Hepatocyte (in vitro differentiated cells): ENCODE measurements at regions not wholly inside any gene's neighbourhood (a gene's known extent, or its start where the extent isn't known, plus 50 kb on each side); places are given as distances from the start of the nearest gene placed in this dataset.

Source experiments
- DNase-seq: peaks from one replicate; pipeline ENCODE4 v3.0.0-alpha.2; 2016; ENCODE audit warnings: low spot score
- H2AFZ ChIP-seq: fragments of 200-600 bp; sonication (generic); 2 replicates; pipeline ENCODE4 v1.6.0; 2016; ENCODE audit warnings: antibody characterized with exemption, mild to moderate bottlenecking
- H3K27ac ChIP-seq: fragments of 200-600 bp; sonication (generic); 2 replicates; pipeline ENCODE4 v1.5.1; 2016; ENCODE audit warnings: mild to moderate bottlenecking
- H3K27me3 ChIP-seq: fragments of 200-600 bp; sonication (generic); 2 replicates; pipeline ENCODE4 v1.6.1; 2016
- H3K36me3 ChIP-seq: fragments of 200-600 bp; sonication (generic); replicated peaks from 2 replicates; pipeline ENCODE4 v1.5.1; 2016; ENCODE audit warnings: low read depth; ENCODE audit not compliant: insufficient read depth
- H3K4me1 ChIP-seq: fragments of 200-600 bp; sonication (generic); 2 replicates; pipeline ENCODE4 v1.5.1; 2016; ENCODE audit warnings: mild to moderate bottlenecking, moderate library complexity; ENCODE audit not compliant: insufficient read depth
- H3K4me2 ChIP-seq: fragments of 200-600 bp; sonication (generic); 2 replicates; pipeline ENCODE4 v1.6.0; 2016
- H3K4me3 ChIP-seq: fragments of 200-600 bp; sonication (generic); 2 replicates; pipeline ENCODE4 v1.5.1; 2016; ENCODE audit warnings: mild to moderate bottlenecking
- H3K79me2 ChIP-seq: fragments of 200-600 bp; sonication (generic); 2 replicates; pipeline ENCODE4 v1.6.0; 2017; ENCODE audit warnings: mild to moderate bottlenecking
- H3K9me2 ChIP-seq: fragments of 200-600 bp; sonication (generic); replicated peaks from 2 replicates; pipeline ENCODE4 v1.6.0; 2017; ENCODE audit warnings: mild to moderate bottlenecking; ENCODE audit not compliant: insufficient read depth
- H3K9me3 ChIP-seq: fragments of 200-600 bp; sonication (generic); 2 replicates; pipeline ENCODE4 v1.5.1; 2016; ENCODE audit warnings: low read depth, mild to moderate bottlenecking
- H4K20me1 ChIP-seq: fragments of 200-600 bp; sonication (generic); 2 replicates; pipeline ENCODE4 v1.6.0; 2016; ENCODE audit warnings: mild to moderate bottlenecking; ENCODE audit not compliant: insufficient read depth, poor library complexity, severe bottlenecking
- EZH2 ChIP-seq: fragments of 200-600 bp; sonication (generic); IDR thresholded peaks from 2 replicates; pipeline ENCODE4 v1.6.1; 2016; ENCODE audit warnings: antibody characterized with exemption, mild to moderate bottlenecking, borderline replicate concordance
- EZH2phosphoT487 ChIP-seq: fragments of 200-600 bp; sonication (generic); IDR thresholded peaks from one replicate; pipeline ENCODE4 v1.6.1; 2018; ENCODE audit warnings: antibody characterized with exemption, mild to moderate bottlenecking, low read depth, moderate library complexity; ENCODE audit not compliant: unreplicated experiment, severe bottlenecking
- WGBS: methylation state at CpG from one replicate; pipeline ENCODE4 v1.1.6; 2016; ENCODE audit warnings: low lambda C conversion rate; ENCODE audit errors: missing lambda C conversion rate; 5-methylcytosine and 5-hydroxymethylcytosine counted together
- TF ChIP-seq, protein P1 (sequence below): fragments of 200-600 bp; sonication (generic); IDR thresholded peaks from 2 replicates; pipeline ENCODE4 v1.5.1; 2016; ENCODE audit warnings: antibody characterized with exemption, mild to moderate bottlenecking; ENCODE audit not compliant: poor library complexity

DNA sequence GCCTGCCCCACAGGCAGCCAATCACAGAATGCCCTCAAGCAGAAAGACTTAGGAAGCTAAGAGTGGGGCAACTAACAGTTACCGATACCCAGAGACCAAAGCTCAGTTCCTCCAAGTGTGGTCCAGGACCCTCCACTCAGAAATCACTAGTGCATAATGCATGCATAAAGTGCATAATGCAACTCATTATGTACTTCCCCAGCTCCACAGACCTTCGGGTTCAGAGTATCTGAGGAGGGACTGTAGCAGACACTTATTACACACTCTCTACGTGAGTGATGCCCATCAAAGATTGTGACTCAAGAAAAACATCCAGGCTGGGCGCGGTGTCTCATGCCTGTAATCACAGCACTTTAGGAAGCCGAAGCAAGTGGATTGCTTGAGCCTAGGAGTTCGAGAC lies 328.0 kb downstream of the BCOR start:
- H3K9me3 ChIP-seq: no peaks in the 10 kb centered on the region
- no peaks in the 10 kb centered on the region for H4K20me1 ChIP-seq
- no peak overlapping the region for H3K4me3 ChIP-seq
- DNase-seq: no peak
- H3K4me2 ChIP-seq: no peak overlapping the region
- TF ChIP-seq EZH2 (no peak), EZH2phosphoT487 (no peak)
- TF ChIP-seq, protein P1, sequence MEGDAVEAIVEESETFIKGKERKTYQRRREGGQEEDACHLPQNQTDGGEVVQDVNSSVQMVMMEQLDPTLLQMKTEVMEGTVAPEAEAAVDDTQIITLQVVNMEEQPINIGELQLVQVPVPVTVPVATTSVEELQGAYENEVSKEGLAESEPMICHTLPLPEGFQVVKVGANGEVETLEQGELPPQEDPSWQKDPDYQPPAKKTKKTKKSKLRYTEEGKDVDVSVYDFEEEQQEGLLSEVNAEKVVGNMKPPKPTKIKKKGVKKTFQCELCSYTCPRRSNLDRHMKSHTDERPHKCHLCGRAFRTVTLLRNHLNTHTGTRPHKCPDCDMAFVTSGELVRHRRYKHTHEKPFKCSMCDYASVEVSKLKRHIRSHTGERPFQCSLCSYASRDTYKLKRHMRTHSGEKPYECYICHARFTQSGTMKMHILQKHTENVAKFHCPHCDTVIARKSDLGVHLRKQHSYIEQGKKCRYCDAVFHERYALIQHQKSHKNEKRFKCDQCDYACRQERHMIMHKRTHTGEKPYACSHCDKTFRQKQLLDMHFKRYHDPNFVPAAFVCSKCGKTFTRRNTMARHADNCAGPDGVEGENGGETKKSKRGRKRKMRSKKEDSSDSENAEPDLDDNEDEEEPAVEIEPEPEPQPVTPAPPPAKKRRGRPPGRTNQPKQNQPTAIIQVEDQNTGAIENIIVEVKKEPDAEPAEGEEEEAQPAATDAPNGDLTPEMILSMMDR: no peak
- WGBS: 93% methylated on average over 7 of the region's 7 CpGs
- H2AFZ ChIP-seq: no peak overlapping the region
- no peak overlapping the region for H3K27ac ChIP-seq
- no peaks in the 10 kb centered on the region for H3K9me2 ChIP-seq
- no peaks in the 10 kb centered on the region for H3K27me3 ChIP-seq
- H3K4me1 ChIP-seq: peaks cover 36% of the 10 kb centered on the region
- H3K36me3 ChIP-seq: no peaks in the 10 kb centered on the region
- H3K79me2 ChIP-seq: no peaks in the 10 kb centered on the region

DNA sequence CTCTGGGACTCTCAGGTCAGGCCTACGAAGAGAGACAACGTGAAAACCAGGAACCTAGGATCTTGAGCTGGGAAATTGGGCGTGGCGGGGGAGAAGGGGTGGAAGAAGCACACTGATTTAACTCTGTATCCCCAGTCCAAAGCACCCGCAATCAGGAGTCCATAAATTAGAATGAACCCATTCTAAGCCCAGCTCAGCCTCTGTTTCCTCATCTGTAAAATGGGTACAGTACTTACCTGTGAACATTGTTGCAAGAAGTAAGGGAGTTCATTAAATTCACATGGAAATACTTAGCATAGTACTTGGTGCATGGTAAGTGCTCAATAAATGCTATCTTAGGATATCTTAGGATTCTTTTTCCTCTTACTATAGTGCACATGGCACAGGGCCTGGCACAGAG lies 326.7 kb downstream of the BCOR start:
- Histone ChIP-seq H2AFZ (no peak overlapping the region), H3K27ac (peak overlapping the region; percentile 74)

GRCh38 chrX:39772057-39772832 lies 325.5 kb downstream of the BCOR start:
- H3K27me3 ChIP-seq: no peaks in the 10 kb centered on the region
- H3K4me3 ChIP-seq: no peak overlapping the region
- H3K9me2 ChIP-seq: no peaks in the 10 kb centered on the region
- peak overlapping the region; percentile 55 for H2AFZ ChIP-seq
- H3K9me3 ChIP-seq: no peaks in the 10 kb centered on the region
- peaks cover 28% of the 10 kb centered on the region for H3K4me1 ChIP-seq
- H3K36me3 ChIP-seq: no peaks in the 10 kb centered on the region
- peak overlapping the region; percentile 74 for H3K27ac ChIP-seq
- H4K20me1 ChIP-seq: no peaks in the 10 kb centered on the region
- 19% methylated on average over 21 of the region's 21 CpGs for WGBS
- H3K79me2 ChIP-seq: no peaks in the 10 kb centered on the region
- H3K4me2 ChIP-seq: peak overlapping the region; percentile 59
- TF ChIP-seq EZH2: no peak
- TF ChIP-seq, protein P1: no peak
- TF ChIP-seq EZH2phosphoT487: no peak
- peak; percentile 75 for DNase-seq

More for the DNA sequence above, 326.7 kb downstream of the BCOR start:
- peaks cover 36% of the 10 kb centered on the region for H3K4me1 ChIP-seq
- H4K20me1 ChIP-seq: no peaks in the 10 kb centered on the region
- H3K9me3 ChIP-seq: no peaks in the 10 kb centered on the region
- WGBS: 95% methylated on average over 5 of the region's 5 CpGs
- no peaks in the 10 kb centered on the region for H3K27me3 ChIP-seq
- H3K36me3 ChIP-seq: no peaks in the 10 kb centered on the region
- DNase-seq: no peak
- H3K4me2 ChIP-seq: no peak overlapping the region
- TF ChIP-seq EZH2 (no peak), EZH2phosphoT487 (no peak)
- TF ChIP-seq, protein P1: no peak
- H3K4me3 ChIP-seq: no peak overlapping the region
- no peaks in the 10 kb centered on the region for H3K9me2 ChIP-seq
- H3K79me2 ChIP-seq: no peaks in the 10 kb centered on the region
